Esophagus muscularis mucosa (tissue), 4 donors: ENCODE measurements at regions not wholly inside any gene's neighbourhood (a gene's known extent, or its start where the extent isn't known, plus 50 kb on each side); places are given as distances from the start of the nearest gene placed in this dataset.

ENCODE experiments used
- DNase-seq: peaks from one replicate; pipeline ENCODE4 v3.0.0-alpha.2; 2017; ENCODE audit errors: extremely low spot score
- H3K27ac ChIP-seq, 4 donors: fragments of 200-600 bp; sonication (generic); replicated peaks in 1 of 4; 1 replicate in 3 of 4; 2 replicates in 1 of 4; pipeline ENCODE4 v1.5.1; 2016 to 2019; ENCODE audit warnings: mild to moderate bottlenecking in 1 of 4
- H3K27me3 ChIP-seq, 4 donors: fragments of 200-600 bp; sonication (generic); one replicate each; pipeline versions ENCODE4 v1.5.1 to v1.6.0; 2016 to 2019
- H3K36me3 ChIP-seq, 4 donors: fragments of 200-600 bp; sonication (generic); one replicate each; pipeline ENCODE4 v1.5.1; 2016 to 2019
- H3K4me1 ChIP-seq, 4 donors: fragments of 200-600 bp; sonication (generic); one replicate each; pipeline ENCODE4 v1.5.1; 2016 to 2019
- H3K4me3 ChIP-seq, 4 donors: fragments of 200-600 bp; sonication (generic); 1 replicate in 2 of 4; 2 replicates in 2 of 4; pipeline ENCODE4 v1.5.1; 2016 to 2019; ENCODE audit warnings: mild to moderate bottlenecking in 4 of 4, moderate library complexity in 1 of 4
- H3K9me3 ChIP-seq, 4 donors: fragments of 200-600 bp; sonication (generic); 1 replicate in 3 of 4; 2 replicates in 1 of 4; pipeline ENCODE4 v1.5.1; 2016 to 2019
- EP300 ChIP-seq: sonication (generic); formaldehyde crosslinking; IDR thresholded peaks from one replicate; pipeline ENCODE4 v1.6.1; 2017; ENCODE audit warnings: antibody characterized with exemption
- POLR2A ChIP-seq: fragments of 450-650 bp; IDR thresholded peaks from one replicate; pipeline ENCODE4 v1.6.1; 2017; ENCODE audit warnings: antibody characterized with exemption, moderate library complexity, mild to moderate bottlenecking, low read depth
- POLR2AphosphoS5 ChIP-seq, 2 donors: sonication (generic); formaldehyde crosslinking; IDR thresholded peaks; one replicate each; pipeline ENCODE4 v1.6.1; 2017; ENCODE audit warnings: antibody characterized with exemption in 2 of 2
- WGBS: methylation state at CpG from one replicate; pipeline ENCODE4 v1.1.5; 2018; 5-methylcytosine and 5-hydroxymethylcytosine counted together
- intact Hi-C: fragments of 100-400 bp; cut with DNase I; formaldehyde crosslinking; loops from one replicate; pipeline ENCODE4 v1.15.1; 2023
- TF ChIP-seq, protein P1 (sequence below), 3 experiments: fragments of 200-600 bp in 2 of 3; fragments of 450-650 bp in 1 of 3; sonication (generic) in 2 of 3; IDR thresholded peaks; one replicate each; pipeline ENCODE4 v1.5.1; 2017 to 2019; ENCODE audit warnings: antibody characterized with exemption in 3 of 3, mild to moderate bottlenecking in 2 of 3, moderate library complexity in 1 of 3

DNA sequence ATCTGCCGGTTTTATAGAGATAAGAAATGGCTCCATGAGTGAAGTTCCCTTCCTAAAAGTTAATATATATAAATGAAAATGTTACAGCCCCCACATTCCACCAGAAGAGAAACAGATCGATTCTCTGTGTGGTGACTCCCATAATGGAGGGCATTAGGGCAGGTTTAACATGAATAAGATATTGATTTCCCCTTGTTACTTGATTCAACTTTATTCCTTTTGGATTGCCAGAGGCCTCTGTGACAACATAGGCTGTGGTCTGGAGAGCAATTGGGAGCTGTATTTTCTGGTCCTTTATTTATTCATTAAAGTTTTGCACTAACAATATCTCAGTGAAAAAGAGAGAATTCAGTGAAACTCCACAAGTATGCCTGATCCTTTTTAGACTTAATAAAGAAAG is 125.2 kb upstream of the CCDC196 start:
- Histone ChIP-seq H3K4me1 (no peaks in the 10 kb centered on the region), H3K36me3 (no peaks in the 10 kb centered on the region), H3K27me3 (peaks cover 0 to 3% (median 0%) of the 10 kb centered on the region in 4 donors), H3K4me3 (no peak overlapping the region), H3K9me3 (no peaks in the 10 kb centered on the region), H3K27ac (no peak overlapping the region)
- 30% methylated on average over 2 of the region's 2 CpGs for WGBS
- intact Hi-C loops: no loop called here
- DNase-seq: no peak
- TF ChIP-seq EP300 (no peak), POLR2A (no peak), POLR2AphosphoS5 (IDR thresholded peaks at IDR 0.05) (no peak)
- TF ChIP-seq, protein P1, sequence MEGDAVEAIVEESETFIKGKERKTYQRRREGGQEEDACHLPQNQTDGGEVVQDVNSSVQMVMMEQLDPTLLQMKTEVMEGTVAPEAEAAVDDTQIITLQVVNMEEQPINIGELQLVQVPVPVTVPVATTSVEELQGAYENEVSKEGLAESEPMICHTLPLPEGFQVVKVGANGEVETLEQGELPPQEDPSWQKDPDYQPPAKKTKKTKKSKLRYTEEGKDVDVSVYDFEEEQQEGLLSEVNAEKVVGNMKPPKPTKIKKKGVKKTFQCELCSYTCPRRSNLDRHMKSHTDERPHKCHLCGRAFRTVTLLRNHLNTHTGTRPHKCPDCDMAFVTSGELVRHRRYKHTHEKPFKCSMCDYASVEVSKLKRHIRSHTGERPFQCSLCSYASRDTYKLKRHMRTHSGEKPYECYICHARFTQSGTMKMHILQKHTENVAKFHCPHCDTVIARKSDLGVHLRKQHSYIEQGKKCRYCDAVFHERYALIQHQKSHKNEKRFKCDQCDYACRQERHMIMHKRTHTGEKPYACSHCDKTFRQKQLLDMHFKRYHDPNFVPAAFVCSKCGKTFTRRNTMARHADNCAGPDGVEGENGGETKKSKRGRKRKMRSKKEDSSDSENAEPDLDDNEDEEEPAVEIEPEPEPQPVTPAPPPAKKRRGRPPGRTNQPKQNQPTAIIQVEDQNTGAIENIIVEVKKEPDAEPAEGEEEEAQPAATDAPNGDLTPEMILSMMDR (IDR thresholded peaks at IDR 0.05): no peak

DNA sequence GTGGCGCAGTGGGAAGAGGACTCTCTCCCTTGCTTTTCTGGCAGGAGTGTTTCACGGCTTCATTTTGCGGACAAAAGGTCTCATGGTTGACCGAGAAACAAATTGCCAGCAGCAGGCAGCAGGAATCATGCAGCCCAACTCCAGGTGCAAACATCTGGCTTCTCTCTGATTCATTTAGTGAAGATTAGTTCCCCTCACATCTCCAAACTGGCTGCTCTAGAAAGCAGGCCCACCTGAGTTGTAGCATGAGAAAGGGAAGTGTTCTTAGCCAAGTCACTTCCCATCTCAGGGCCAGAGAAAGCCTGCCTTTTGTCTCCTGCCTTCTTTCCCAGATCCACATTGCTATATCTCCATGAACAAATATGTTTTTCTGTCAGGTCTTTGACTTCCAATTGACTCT is 120.8 kb upstream of the CCDC196 start:
- intact Hi-C loops: no loop called here
- Histone ChIP-seq H3K9me3 (no peaks in the 10 kb centered on the region), H3K4me1 (no peaks in the 10 kb centered on the region), H3K4me3 (no peak overlapping the region), H3K27me3 (peaks cover 0 to 4% (median 0%) of the 10 kb centered on the region in 4 donors), H3K36me3 (no peaks in the 10 kb centered on the region), H3K27ac (no peak overlapping the region)
- DNase-seq: no peak
- TF ChIP-seq POLR2AphosphoS5 (IDR thresholded peaks at IDR 0.05): no peak
- TF ChIP-seq, protein P1 (IDR thresholded peaks at IDR 0.05): no peak
- TF ChIP-seq POLR2A: no peak
- no peak for TF ChIP-seq EP300
- 74% methylated on average over 4 of the region's 4 CpGs for WGBS

DNA sequence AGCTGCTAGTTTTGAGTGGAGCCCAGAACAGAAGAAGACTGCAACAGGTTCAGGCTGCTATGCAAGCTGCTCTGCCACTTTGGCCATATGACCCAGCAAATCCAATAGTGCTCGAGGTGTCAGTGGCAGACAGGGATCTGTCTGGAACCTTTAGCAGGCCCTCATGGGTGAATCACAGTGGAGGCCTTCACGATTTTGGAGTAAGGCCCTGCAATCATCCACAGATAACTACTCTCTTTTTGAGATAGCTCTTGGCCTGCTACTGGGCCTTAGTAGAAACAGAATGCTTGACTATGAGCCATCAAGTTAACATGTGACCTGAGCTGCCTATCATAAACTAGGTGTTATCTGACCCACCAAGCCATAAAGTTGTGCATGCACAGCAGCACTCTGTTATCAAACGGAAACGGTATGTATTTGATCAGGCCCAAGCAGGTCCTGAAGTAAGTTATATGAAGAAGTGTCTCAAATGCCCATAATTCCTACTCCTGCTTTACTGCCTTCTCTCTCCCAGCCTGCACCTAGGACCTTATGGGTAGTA is 116.9 kb upstream of the CCDC196 start:
- no peaks in the 10 kb centered on the region for H3K4me1 ChIP-seq
- no peak overlapping the region for H3K4me3 ChIP-seq
- peak; percentile 86 for DNase-seq
- no peaks in the 10 kb centered on the region for H3K36me3 ChIP-seq
- no peak overlapping the region for H3K27ac ChIP-seq
- H3K27me3 ChIP-seq: peaks cover 0 to 4% (median 0%) of the 10 kb centered on the region in 4 donors
- intact Hi-C loops: no loop called here
- no peaks in the 10 kb centered on the region for H3K9me3 ChIP-seq
- TF ChIP-seq POLR2A (no peak), POLR2AphosphoS5 (IDR thresholded peaks at IDR 0.05) (no peak), EP300 (no peak)
- TF ChIP-seq, protein P1 (IDR thresholded peaks at IDR 0.05): no peak
- 90% methylated on average over 4 of the region's 4 CpGs for WGBS

DNA sequence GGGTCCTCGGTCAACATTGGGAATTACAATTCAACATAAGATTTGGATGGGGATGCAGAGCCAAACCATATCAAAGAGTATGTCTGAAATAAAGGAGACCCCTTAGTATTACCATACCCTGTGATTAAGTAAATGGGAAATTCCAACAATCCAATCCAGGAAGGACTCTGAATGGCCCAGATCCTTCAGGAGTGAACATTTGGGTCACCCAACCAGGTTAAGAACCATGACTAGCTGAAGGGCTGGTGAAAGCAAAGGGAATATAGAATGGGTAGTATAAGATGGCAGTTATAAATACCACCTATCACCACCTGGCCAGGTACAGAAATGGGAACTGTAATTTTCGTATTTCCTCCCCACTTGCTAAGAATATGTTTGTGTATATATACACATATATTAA is 114.4 kb upstream of the CCDC196 start:
- peak; percentile 90 for DNase-seq
- intact Hi-C loops: no loop called here
- no peaks in the 10 kb centered on the region for H3K9me3 ChIP-seq
- H3K36me3 ChIP-seq: no peaks in the 10 kb centered on the region
- H3K27ac ChIP-seq: no peak overlapping the region
- H3K4me3 ChIP-seq: no peak overlapping the region
- TF ChIP-seq POLR2AphosphoS5 (IDR thresholded peaks at IDR 0.05) (no peak), EP300 (no peak), POLR2A (no peak)
- TF ChIP-seq, protein P1 (IDR thresholded peaks at IDR 0.05): no peak
- H3K4me1 ChIP-seq: no peaks in the 10 kb centered on the region
- 52% methylated on average over 2 of the region's 2 CpGs for WGBS
- H3K27me3 ChIP-seq: no peaks in the 10 kb centered on the region
